OCI-LY7 (cell line): ENCODE measurements at regions not wholly inside any gene's neighbourhood (a gene's known extent, or its start where the extent isn't known, plus 50 kb on each side); places are given as distances from the start of the nearest gene placed in this dataset.

Experiments used
- BruUV-seq: library from RNA; stranded (reverse); fragments of 400-500 nt; replicated peaks from 2 replicates; lab custom pipeline; 2021; lab: Mats Ljungman, UMichigan
- CTCF ChIA-PET: fragments of 300-600 bp; sonication (Branson Sonifier 250); formaldehyde crosslinking; loops from one replicate; lab custom pipeline; 2022; ENCODE audit warnings: antibody characterized with exemption; ENCODE audit not compliant: unreplicated experiment; lab: Charles Lee
- POLR2A ChIA-PET: fragments of 300-600 bp; sonication (Branson Sonifier 250); formaldehyde crosslinking; loops from one replicate; lab custom pipeline; 2022; ENCODE audit warnings: antibody characterized with exemption; lab: Charles Lee
- DNase-seq: peaks from one replicate; pipeline ENCODE4 v3.0.0-alpha.2; 2015; ENCODE audit warnings: low spot score
- H2AFZ ChIP-seq: fragments of 200-600 bp; sonication (generic), shearing (Covaris generic); 2 replicates; pipeline ENCODE4 v1.6.1; 2014; ENCODE audit warnings: mild to moderate bottlenecking, antibody characterized with exemption, low read length, moderate library complexity
- H3K27ac ChIP-seq: fragments of 200-600 bp; sonication (generic); 2 replicates; pipeline ENCODE4 v1.5.1; 2014; ENCODE audit warnings: mixed run types, low read depth, mild to moderate bottlenecking, moderate library complexity, low read length, inconsistent platforms; ENCODE audit not compliant: poor library complexity, severe bottlenecking
- H3K36me3 ChIP-seq: fragments of 200-600 bp; sonication (generic); 2 replicates; pipeline ENCODE4 v1.6.1; 2014; ENCODE audit warnings: mild to moderate bottlenecking, antibody characterized with exemption, low read length, moderate library complexity, mixed read lengths; ENCODE audit not compliant: insufficient read depth
- H3K4me1 ChIP-seq: fragments of 200-600 bp; sonication (generic); 2 replicates; pipeline ENCODE4 v1.5.1; 2014; ENCODE audit warnings: mild to moderate bottlenecking, low read length; ENCODE audit not compliant: insufficient read depth, poor library complexity, severe bottlenecking
- H3K4me2 ChIP-seq: fragments of 200-600 bp; sonication (generic); 2 replicates; pipeline ENCODE4 v1.6.1; 2014; ENCODE audit warnings: mild to moderate bottlenecking, low read length
- H3K4me3 ChIP-seq: fragments of 200-600 bp; sonication (generic); 2 replicates; pipeline ENCODE4 v1.5.1; 2014; ENCODE audit warnings: mild to moderate bottlenecking, low read depth, low read length; ENCODE audit not compliant: poor library complexity, severe bottlenecking
- H3K79me2 ChIP-seq: fragments of 200-600 bp; sonication (generic); 2 replicates; pipeline ENCODE4 v1.6.1; 2016; ENCODE audit warnings: low read depth, mild to moderate bottlenecking, low read length, moderate library complexity, mixed read lengths; ENCODE audit not compliant: insufficient read depth
- H3K9me2 ChIP-seq: fragments of 200-600 bp; sonication (generic); 2 replicates; pipeline ENCODE4 v1.6.1; 2016; ENCODE audit warnings: mild to moderate bottlenecking, low read length, mixed read lengths; ENCODE audit not compliant: insufficient read depth
- H3K9me3 ChIP-seq: fragments of 200-600 bp; sonication (generic); 2 replicates; pipeline ENCODE4 v1.6.1; 2014; ENCODE audit warnings: mild to moderate bottlenecking, mixed run types, low read length, mixed read lengths
- H4K20me1 ChIP-seq: fragments of 200-600 bp; sonication (generic); 2 replicates; pipeline ENCODE4 v1.6.1; 2014; ENCODE audit warnings: mild to moderate bottlenecking, antibody characterized with exemption, low read length, moderate library complexity, mixed read lengths; ENCODE audit not compliant: insufficient read depth
- EZH2phosphoT487 ChIP-seq: fragments of 200-600 bp; sonication (generic); IDR thresholded peaks from 2 replicates; pipeline ENCODE4 v1.6.1; 2018; ENCODE audit warnings: low read depth, borderline replicate concordance, mild to moderate bottlenecking, mixed run types, antibody characterized with exemption, low read length, moderate library complexity, mixed read lengths
- intact Hi-C: fragments of 100-400 bp; cut with micrococcal nuclease; formaldehyde crosslinking; loops from one replicate; pipeline ENCODE4 v1.10.0; 2022; ENCODE audit not compliant: unreplicated experiment
- TF ChIP-seq, protein P1 (sequence below): fragments of 200-600 bp; sonication (generic); conservative IDR thresholded peaks from 2 replicates; pipeline ENCODE4 v1.5.1; 2014; ENCODE audit warnings: mild to moderate bottlenecking, antibody characterized with exemption, low read length, moderate library complexity, mixed read lengths

DNA sequence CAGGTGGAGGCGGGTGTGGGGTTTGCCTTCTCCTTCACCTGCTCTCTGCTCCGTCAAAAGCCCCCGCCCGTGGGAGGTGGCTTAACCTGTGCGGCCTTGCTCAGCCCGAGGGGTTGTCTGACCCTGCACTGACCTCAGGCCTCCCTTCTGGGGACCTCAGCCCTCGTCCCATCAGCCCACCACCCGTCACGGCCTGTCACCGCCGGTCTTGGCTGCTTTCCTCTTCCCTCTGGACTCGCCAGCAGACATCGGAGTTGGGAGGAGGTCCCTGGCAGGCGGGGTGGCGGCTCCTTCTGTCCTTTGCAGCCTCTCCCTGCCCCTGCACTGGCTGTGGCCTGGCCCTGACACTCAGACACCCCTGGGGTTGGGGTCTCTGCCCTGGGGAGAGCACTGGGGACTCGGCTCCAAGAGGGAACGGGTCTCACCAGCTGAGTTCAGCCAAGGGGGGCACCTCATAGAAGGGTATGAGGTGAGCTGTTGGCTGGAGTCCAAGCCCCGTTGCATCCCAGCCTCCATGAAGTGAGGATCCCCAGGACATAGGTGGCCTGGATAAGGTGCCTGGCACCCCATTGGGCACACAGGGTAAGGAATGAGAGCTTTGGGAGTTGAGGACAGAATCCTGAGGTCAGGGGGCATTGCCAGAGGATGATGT, 999.6 kb downstream of the BRD1 start:
- Histone ChIP-seq H3K4me3 (no peak overlapping the region), H3K36me3 (no peaks in the 10 kb centered on the region; the same call in 1 of the 2 replicates), H3K9me2 (no peaks in the 10 kb centered on the region), H3K79me2 (no peaks in the 10 kb centered on the region), H3K4me2 (no peak overlapping the region), H3K9me3 (peaks cover 15% of the 10 kb centered on the region), H3K4me1 (no peaks in the 10 kb centered on the region), H4K20me1 (no peaks in the 10 kb centered on the region), H2AFZ (no peak overlapping the region), H3K27ac (no peak overlapping the region)
- ChIA-PET POLR2A (no interaction called here), CTCF (no interaction called here)
- no peak for TF ChIP-seq EZH2phosphoT487
- TF ChIP-seq, protein P1, sequence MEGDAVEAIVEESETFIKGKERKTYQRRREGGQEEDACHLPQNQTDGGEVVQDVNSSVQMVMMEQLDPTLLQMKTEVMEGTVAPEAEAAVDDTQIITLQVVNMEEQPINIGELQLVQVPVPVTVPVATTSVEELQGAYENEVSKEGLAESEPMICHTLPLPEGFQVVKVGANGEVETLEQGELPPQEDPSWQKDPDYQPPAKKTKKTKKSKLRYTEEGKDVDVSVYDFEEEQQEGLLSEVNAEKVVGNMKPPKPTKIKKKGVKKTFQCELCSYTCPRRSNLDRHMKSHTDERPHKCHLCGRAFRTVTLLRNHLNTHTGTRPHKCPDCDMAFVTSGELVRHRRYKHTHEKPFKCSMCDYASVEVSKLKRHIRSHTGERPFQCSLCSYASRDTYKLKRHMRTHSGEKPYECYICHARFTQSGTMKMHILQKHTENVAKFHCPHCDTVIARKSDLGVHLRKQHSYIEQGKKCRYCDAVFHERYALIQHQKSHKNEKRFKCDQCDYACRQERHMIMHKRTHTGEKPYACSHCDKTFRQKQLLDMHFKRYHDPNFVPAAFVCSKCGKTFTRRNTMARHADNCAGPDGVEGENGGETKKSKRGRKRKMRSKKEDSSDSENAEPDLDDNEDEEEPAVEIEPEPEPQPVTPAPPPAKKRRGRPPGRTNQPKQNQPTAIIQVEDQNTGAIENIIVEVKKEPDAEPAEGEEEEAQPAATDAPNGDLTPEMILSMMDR: no peak
- intact Hi-C loops: no loop called here
- no TSS peak for BruUV-seq
- no peak for DNase-seq

GRCh38 chr22:48827268-48827846, 1000.3 kb downstream of the BRD1 start:
- Histone ChIP-seq H3K9me3 (peaks cover 9% of the 10 kb centered on the region; the same call in 1 of the 2 replicates), H3K4me2 (no peak overlapping the region), H4K20me1 (no peaks in the 10 kb centered on the region), H3K4me1 (no peaks in the 10 kb centered on the region), H3K4me3 (no peak overlapping the region), H2AFZ (no peak overlapping the region), H3K79me2 (no peaks in the 10 kb centered on the region), H3K27ac (no peak overlapping the region), H3K9me2 (no peaks in the 10 kb centered on the region), H3K36me3 (no peaks in the 10 kb centered on the region)
- ChIA-PET CTCF (no interaction called here), POLR2A (no interaction called here)
- no TSS peak for BruUV-seq
- no peak for DNase-seq
- intact Hi-C loops: no loop called here
- no peak for TF ChIP-seq EZH2phosphoT487
- TF ChIP-seq, protein P1: no peak

DNA sequence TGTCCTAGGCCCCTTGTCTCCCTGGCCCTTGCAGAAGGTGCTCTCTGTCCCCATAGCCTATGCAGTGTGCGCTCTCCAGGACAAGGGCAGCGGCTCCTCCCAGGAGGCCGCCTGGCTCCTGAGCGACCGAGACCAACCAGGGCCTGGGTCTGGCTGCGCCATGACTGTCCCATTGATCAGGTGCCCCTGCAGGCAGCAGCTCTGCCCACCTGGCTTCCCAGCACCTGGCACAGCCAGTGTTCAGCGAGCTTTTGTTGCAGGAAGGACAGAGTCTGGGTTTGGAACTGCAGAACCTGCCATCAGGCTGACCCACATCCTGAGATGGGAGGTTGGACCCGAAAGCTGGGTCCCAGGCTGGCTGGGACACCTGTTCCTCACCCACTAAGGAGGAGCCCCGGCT, 1001.1 kb downstream of the BRD1 start:
- H3K4me1 ChIP-seq: no peaks in the 10 kb centered on the region
- H4K20me1 ChIP-seq: no peaks in the 10 kb centered on the region
- intact Hi-C loops: no loop called here
- peaks cover 8% of the 10 kb centered on the region; the same call in 1 of the 2 replicates for H3K9me3 ChIP-seq
- DNase-seq: no peak
- no peak overlapping the region for H3K4me2 ChIP-seq
- no peak overlapping the region for H3K4me3 ChIP-seq
- H3K27ac ChIP-seq: no peak overlapping the region
- ChIA-PET CTCF (no interaction called here), POLR2A (no interaction called here)
- no TSS peak for BruUV-seq
- H3K79me2 ChIP-seq: no peaks in the 10 kb centered on the region
- H3K36me3 ChIP-seq: no peaks in the 10 kb centered on the region
- H3K9me2 ChIP-seq: no peaks in the 10 kb centered on the region
- H2AFZ ChIP-seq: no peak overlapping the region
- no peak for TF ChIP-seq EZH2phosphoT487
- TF ChIP-seq, protein P1: no peak
